ENCODE measurements at regions not wholly inside any gene's neighbourhood (a gene's known extent, or its start where the extent isn't known, plus 50 kb on each side); places are given as distances from the start of the nearest gene placed in this dataset.

DNA sequence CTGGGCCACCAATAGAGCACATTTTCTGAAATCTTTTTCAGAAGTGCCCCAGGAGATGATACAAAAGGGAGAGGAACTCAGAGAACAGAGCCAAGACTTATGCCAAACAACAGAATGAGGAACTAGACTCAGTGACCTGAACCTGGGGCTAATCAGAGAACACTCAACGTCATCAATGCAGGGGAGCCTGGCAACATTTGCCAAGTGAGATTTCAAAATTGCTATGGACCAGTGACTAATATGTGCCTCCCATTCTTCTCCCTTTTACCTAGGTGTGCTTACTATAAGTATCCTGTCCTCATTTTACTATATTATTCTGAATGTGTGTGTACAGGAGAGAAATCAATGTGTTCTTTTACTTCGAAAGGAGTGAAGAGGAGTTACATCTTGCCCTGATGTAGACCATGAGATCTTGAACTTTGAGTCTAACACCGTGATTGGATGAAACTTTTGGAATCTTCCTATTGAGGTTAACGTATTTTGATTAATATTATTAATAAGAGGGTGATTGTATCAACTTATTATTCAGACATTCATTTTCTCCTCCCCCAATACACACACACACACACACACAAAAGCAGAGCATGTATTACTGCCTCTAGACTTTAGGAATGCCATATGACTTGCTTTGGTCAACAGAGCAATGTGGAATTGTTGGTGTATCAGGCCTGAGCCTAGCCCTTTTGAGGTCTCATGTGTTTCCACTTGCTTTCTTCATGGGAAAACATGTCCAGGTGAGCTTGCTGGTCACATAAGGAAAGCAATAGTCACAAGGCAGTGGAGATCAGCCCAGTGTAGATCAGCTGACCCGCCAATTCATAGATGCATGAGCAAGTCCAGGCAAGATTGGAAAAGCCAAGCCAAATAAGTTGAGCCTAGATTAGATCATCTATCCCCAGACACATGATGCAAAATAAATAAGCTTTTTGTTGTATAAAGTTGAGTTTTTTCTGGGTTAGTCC, 80.3 kb upstream of the ETS2 start:
- Histone ChIP-seq H2AFZ (no peak overlapping the region), H4K20me1 (ENCODE audit: insufficient read depth) (no peaks in the 10 kb centered on the region), H3K36me3 (ENCODE audit: low read depth) (no peaks in the 10 kb centered on the region), H3K4me3 (no peak overlapping the region), H3F3A (ENCODE audit: insufficient read depth) (no peaks in the 10 kb centered on the region), H3K4me2 (ENCODE audit: unreplicated experiment) (no peak overlapping the region), H3K27ac (no peak overlapping the region), H3K9me2 (ENCODE audit: insufficient read depth) (no peaks in the 10 kb centered on the region), H3K27me3 (replicated peaks; ENCODE audit: insufficient read depth) (no peaks in the 10 kb centered on the region), H3K79me2 (ENCODE audit: insufficient read depth) (no peaks in the 10 kb centered on the region), H3K9ac (no peak overlapping the region), H3K4me1 (ENCODE audit: insufficient read depth) (peaks cover 12% of the 10 kb centered on the region), H3K9me3 (ENCODE audit: low read depth) (peaks cover 5% of the 10 kb centered on the region)
- no peak for DNase-seq
- TF ChIP-seq EZH2phosphoT487 (IDR thresholded peaks at IDR 0.05; ENCODE audit: insufficient read depth, low read depth), result no peak
- TF ChIP-seq EZH2 (IDR thresholded peaks at IDR 0.05; ENCODE audit: insufficient read depth, poor library complexity, severe bottlenecking), result no peak
- 51 to 55% methylated on average over 5 of the region's 5 CpGs for WGBS, 2 experiments (ENCODE audit: low coverage in 1 of 2, low lambda C conversion rate in 2 of 2, missing lambda C conversion rate in 2 of 2)
- in situ Hi-C loops (cut with MboI), result no loop called here

DNA sequence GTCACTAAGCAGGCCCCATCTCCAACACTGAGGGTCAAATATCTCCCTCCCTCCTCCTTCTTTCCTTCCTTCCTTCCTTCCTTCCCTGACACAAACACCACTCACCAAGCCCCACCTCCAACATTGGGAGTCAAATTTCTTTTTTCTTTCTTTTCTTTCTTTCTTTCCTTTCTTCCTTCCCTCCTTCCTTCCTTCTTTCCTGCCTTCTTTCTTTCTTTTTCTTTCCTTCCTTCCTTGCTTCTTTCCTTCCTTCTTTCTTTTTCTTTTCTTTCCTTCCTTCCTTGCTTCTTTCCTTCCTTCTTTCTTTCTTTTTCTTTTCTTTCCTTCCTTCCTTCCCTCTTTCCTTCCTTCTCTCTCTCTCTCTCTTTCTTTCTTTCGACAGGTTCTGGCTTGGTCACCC, 79.2 kb upstream of the ETS2 start:
- Histone ChIP-seq H3K4me1 (ENCODE audit: insufficient read depth) (peaks cover 14% of the 10 kb centered on the region), H3K27me3 (replicated peaks; ENCODE audit: insufficient read depth) (no peaks in the 10 kb centered on the region), H2AFZ (no peak overlapping the region), H4K20me1 (ENCODE audit: insufficient read depth) (no peaks in the 10 kb centered on the region), H3K79me2 (ENCODE audit: insufficient read depth) (no peaks in the 10 kb centered on the region), H3K9ac (no peak overlapping the region), H3K4me3 (no peak overlapping the region), H3K27ac (no peak overlapping the region), H3K4me2 (ENCODE audit: unreplicated experiment) (no peak overlapping the region), H3F3A (ENCODE audit: insufficient read depth) (no peaks in the 10 kb centered on the region), H3K9me3 (ENCODE audit: low read depth) (peaks cover 5% of the 10 kb centered on the region), H3K36me3 (ENCODE audit: low read depth) (no peaks in the 10 kb centered on the region), H3K9me2 (ENCODE audit: insufficient read depth) (no peaks in the 10 kb centered on the region)
- in situ Hi-C loops (cut with MboI), result no loop called here
- TF ChIP-seq EZH2 (IDR thresholded peaks at IDR 0.05; ENCODE audit: insufficient read depth, poor library complexity, severe bottlenecking) (no peak), EZH2phosphoT487 (IDR thresholded peaks at IDR 0.05; ENCODE audit: insufficient read depth, low read depth) (no peak)
- 45 to 58% methylated on average over 1 of the region's 1 CpG for WGBS, 2 experiments (ENCODE audit: low coverage in 1 of 2, low lambda C conversion rate in 2 of 2, missing lambda C conversion rate in 2 of 2)
- DNase-seq, result no peak

DNA sequence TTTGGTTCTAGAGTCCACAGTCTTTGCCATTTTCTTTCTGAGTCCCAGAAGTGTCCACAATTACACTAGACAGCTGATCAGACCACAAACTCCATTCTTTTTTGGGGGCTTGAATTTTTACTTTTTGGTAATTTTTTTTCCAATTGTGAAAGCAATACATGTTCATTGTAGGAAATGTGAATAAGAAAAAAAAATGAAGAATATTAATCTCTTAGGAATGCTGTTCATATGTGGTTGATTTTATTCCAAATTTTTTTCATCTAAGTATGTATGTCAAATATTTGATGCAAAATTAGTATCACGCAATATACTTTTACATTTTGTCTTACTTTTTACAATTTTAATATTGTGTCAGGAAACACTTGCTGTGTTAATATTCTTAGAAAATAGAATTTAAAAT, 76.4 kb upstream of the ETS2 start:
- Histone ChIP-seq H2AFZ (no peak overlapping the region), H4K20me1 (ENCODE audit: insufficient read depth) (no peaks in the 10 kb centered on the region), H3K9me2 (ENCODE audit: insufficient read depth) (no peaks in the 10 kb centered on the region), H3K9me3 (ENCODE audit: low read depth) (peaks cover 5% of the 10 kb centered on the region), H3F3A (ENCODE audit: insufficient read depth) (no peaks in the 10 kb centered on the region), H3K9ac (no peak overlapping the region), H3K27me3 (replicated peaks; ENCODE audit: insufficient read depth) (no peaks in the 10 kb centered on the region), H3K79me2 (ENCODE audit: insufficient read depth) (no peaks in the 10 kb centered on the region), H3K4me1 (ENCODE audit: insufficient read depth) (peaks cover 14% of the 10 kb centered on the region), H3K4me3 (no peak overlapping the region), H3K27ac (no peak overlapping the region), H3K36me3 (ENCODE audit: low read depth) (no peaks in the 10 kb centered on the region), H3K4me2 (ENCODE audit: unreplicated experiment) (no peak overlapping the region)
- in situ Hi-C loops (cut with MboI), result no loop called here
- no peak for DNase-seq
- WGBS, 2 experiments (ENCODE audit: low coverage in 1 of 2, low lambda C conversion rate in 2 of 2, missing lambda C conversion rate in 2 of 2), result 96% methylated on average over 1 of the region's 1 CpG
- TF ChIP-seq EZH2phosphoT487 (IDR thresholded peaks at IDR 0.05; ENCODE audit: insufficient read depth, low read depth), result no peak
- TF ChIP-seq EZH2 (IDR thresholded peaks at IDR 0.05; ENCODE audit: insufficient read depth, poor library complexity, severe bottlenecking), result no peak

DNA sequence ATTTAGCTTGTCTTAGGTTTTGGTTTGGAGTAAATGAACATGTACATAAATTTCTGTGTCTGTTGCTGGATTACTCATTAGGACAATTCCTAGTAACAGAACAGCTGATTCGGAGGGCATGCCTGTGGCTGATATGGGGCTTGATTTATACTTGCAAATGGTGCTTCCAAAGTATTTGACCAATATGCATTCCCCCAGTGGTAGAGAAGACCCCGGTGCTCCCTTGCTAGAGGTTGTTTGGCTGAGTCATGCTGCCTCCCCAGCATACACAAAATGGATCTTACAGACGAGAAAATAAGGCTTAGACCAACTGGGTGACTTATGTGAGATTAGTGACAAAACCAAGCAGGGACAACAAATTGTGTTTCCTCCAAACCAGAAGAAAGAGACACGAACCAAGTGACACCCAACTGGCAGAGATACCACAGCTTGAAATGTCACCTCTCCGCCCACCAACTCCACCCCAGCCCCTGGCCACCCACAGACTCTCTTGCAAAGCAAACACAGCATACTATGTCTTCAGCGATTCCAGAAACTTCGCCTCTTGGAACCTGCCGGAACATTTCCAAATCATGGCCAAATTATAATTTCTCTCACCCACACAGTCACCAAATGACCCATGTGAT, 75.9 kb upstream of the ETS2 start:
- in situ Hi-C loops (cut with MboI), result loop anchor here (5.0 to 10.0 kb wide), 2 partner anchors 75 to 397 kb away; partner anchors contain the start of gene ETS2
- peaks cover 5% of the 10 kb centered on the region for H3K9me3 ChIP-seq (ENCODE audit: low read depth)
- no peak overlapping the region for H3K27ac ChIP-seq
- no peaks in the 10 kb centered on the region for H4K20me1 ChIP-seq (ENCODE audit: insufficient read depth)
- no peaks in the 10 kb centered on the region for H3F3A ChIP-seq (ENCODE audit: insufficient read depth)
- DNase-seq, result peak; percentile 36
- peak overlapping the region; percentile 41 for H2AFZ ChIP-seq
- TF ChIP-seq EZH2 (IDR thresholded peaks at IDR 0.05; ENCODE audit: insufficient read depth, poor library complexity, severe bottlenecking), result no peak
- no peak for TF ChIP-seq EZH2phosphoT487 (IDR thresholded peaks at IDR 0.05; ENCODE audit: insufficient read depth, low read depth)
- WGBS, 2 experiments (ENCODE audit: low coverage in 1 of 2, low lambda C conversion rate in 2 of 2, missing lambda C conversion rate in 2 of 2), result 9 to 10% methylated on average over 8 of the region's 8 CpGs
- H3K4me2 ChIP-seq (ENCODE audit: unreplicated experiment), result peak overlapping the region; percentile 40
- H3K9me2 ChIP-seq (ENCODE audit: insufficient read depth), result no peaks in the 10 kb centered on the region
- peak overlapping the region; percentile 10; the same call in 1 of the 2 replicates for H3K4me3 ChIP-seq
- no peaks in the 10 kb centered on the region for H3K79me2 ChIP-seq (ENCODE audit: insufficient read depth)
- peaks cover 14% of the 10 kb centered on the region for H3K4me1 ChIP-seq (ENCODE audit: insufficient read depth)
- H3K27me3 ChIP-seq (replicated peaks; ENCODE audit: insufficient read depth), result no peaks in the 10 kb centered on the region
- H3K9ac ChIP-seq, result no peak overlapping the region
- no peaks in the 10 kb centered on the region for H3K36me3 ChIP-seq (ENCODE audit: low read depth)

Measured in GM23248 (cell line).